IMR-90 (cell line): ENCODE measurements at regions not wholly inside any gene's neighbourhood (a gene's known extent, or its start where the extent isn't known, plus 50 kb on each side); places are given as distances from the start of the nearest gene placed in this dataset.
A peak's percentile ranks its signal among the peaks of the same experiment; 100 is the strongest.

ENCODE experiments used
- ATAC-seq: fragments of 200-7000 bp; cut with Tn5 transposase; 2 replicates; pipeline ENCODE4 v1.9.1; 2020; ENCODE audit warnings: low read depth, mild to moderate bottlenecking, moderate library complexity
- BruUV-seq: library from RNA; stranded (reverse); fragments of 400-500 nt; replicated peaks from 2 replicates; lab custom pipeline; 2021; lab: Mats Ljungman, UMichigan
- CTCF ChIA-PET: fragments of 300-600 bp; formaldehyde crosslinking; extraction: SDS; loops from one replicate; lab custom pipeline; 2021; ENCODE audit warnings: antibody characterized with exemption; lab: Yijun Ruan, JAX
- POLR2A ChIA-PET: fragments of 300-600 bp; sonication (Branson Sonifier 250); formaldehyde crosslinking; loops from one replicate; lab custom pipeline; 2022; ENCODE audit warnings: antibody characterized with exemption; ENCODE audit not compliant: unreplicated experiment; lab: Charles Lee
- DNase-seq: peaks from one replicate; pipeline ENCODE4 v3.0.0; 2013
- H2AFZ ChIP-seq: replicated peaks from 2 replicates; pipeline ENCODE3; 2013; ENCODE audit warnings: low read length, mild to moderate bottlenecking; ENCODE audit not compliant: poor library complexity
- H2AK5ac ChIP-seq: 2 replicates; pipeline ENCODE4 v1.6.1; 2013; ENCODE audit warnings: low read depth, low read length, inconsistent platforms
- H2AK9ac ChIP-seq: replicated peaks from 2 replicates; pipeline ENCODE3; 2013; ENCODE audit warnings: mild to moderate bottlenecking, low read depth, low read length, moderate library complexity; ENCODE audit not compliant: poor library complexity
- H2BK120ac ChIP-seq: 2 replicates; pipeline ENCODE4 v1.6.1; 2013; ENCODE audit warnings: low read depth, low read length, inconsistent platforms
- H2BK15ac ChIP-seq: 3 replicates; pipeline ENCODE4 v1.6.1; 2013; ENCODE audit warnings: low read depth, low read length, inconsistent platforms
- H2BK20ac ChIP-seq: 2 replicates; pipeline ENCODE4 v1.6.1; 2013; ENCODE audit warnings: low read depth, mild to moderate bottlenecking, inconsistent platforms, low read length, moderate library complexity
- H2BK5ac ChIP-seq: 2 replicates; pipeline ENCODE4 v1.6.1; 2013; ENCODE audit warnings: mild to moderate bottlenecking, low read depth, low read length, inconsistent platforms; ENCODE audit not compliant: poor library complexity, severe bottlenecking
- H3K14ac ChIP-seq: replicated peaks from 2 replicates; pipeline ENCODE4 v1.6.1; 2013; ENCODE audit warnings: low read depth, low read length, inconsistent platforms
- H3K18ac ChIP-seq: 2 replicates; pipeline ENCODE4 v1.6.1; 2013; ENCODE audit warnings: low read depth, low read length, control low read depth
- H3K23ac ChIP-seq: 2 replicates; pipeline ENCODE4 v1.6.1; 2013; ENCODE audit warnings: low read depth, low read length, inconsistent platforms
- H3K27ac ChIP-seq: 2 replicates; pipeline ENCODE4 v1.5.1; 2013; ENCODE audit warnings: mild to moderate bottlenecking, control low read depth, low read length; ENCODE audit not compliant: insufficient read depth
- H3K27me3 ChIP-seq: 2 replicates; pipeline ENCODE4 v1.6.1; 2013; ENCODE audit warnings: low read length; ENCODE audit not compliant: control insufficient read depth, insufficient read depth
- H3K36me3 ChIP-seq: 2 replicates; pipeline ENCODE4 v1.6.1; 2013; ENCODE audit warnings: low read length, mixed read lengths; ENCODE audit not compliant: control insufficient read depth, insufficient read depth
- H3K4ac ChIP-seq: 2 replicates; pipeline ENCODE4 v1.6.1; 2013; ENCODE audit warnings: low read depth, low read length, inconsistent platforms
- H3K4me1 ChIP-seq: 2 replicates; pipeline ENCODE4 v1.6.1; 2013; ENCODE audit warnings: low read length, mixed read lengths; ENCODE audit not compliant: control insufficient read depth, insufficient read depth
- H3K4me2 ChIP-seq: 2 replicates; pipeline ENCODE4 v1.6.1; 2013; ENCODE audit warnings: low read depth, mild to moderate bottlenecking, control low read depth, low read length, moderate library complexity
- H3K4me3 ChIP-seq: 2 replicates; pipeline ENCODE4 v1.5.1; 2013; ENCODE audit warnings: low read depth, mild to moderate bottlenecking, control low read depth, low read length, moderate library complexity; ENCODE audit not compliant: insufficient read depth
- H3K56ac ChIP-seq: 2 replicates; pipeline ENCODE4 v1.6.1; 2013; ENCODE audit warnings: low read length, inconsistent platforms; ENCODE audit not compliant: insufficient read depth; ENCODE audit errors: extremely low read depth
- H3K79me1 ChIP-seq, 2 experiments: 2 replicates each; pipeline ENCODE4 v1.6.1; 2013; ENCODE audit warnings: low read length in 2 of 2, inconsistent platforms in 1 of 2, low read depth in 1 of 2
- H3K9ac ChIP-seq: 2 replicates; pipeline ENCODE4 v1.6.1; 2013; ENCODE audit warnings: low read depth, low read length, control low read depth
- H3K9me1 ChIP-seq: 2 replicates; pipeline ENCODE4 v1.6.1; 2013; ENCODE audit warnings: low read length, inconsistent platforms; ENCODE audit not compliant: insufficient read depth
- H3K9me3 ChIP-seq: 2 replicates; pipeline ENCODE4 v1.6.1; 2013; ENCODE audit warnings: low read length; ENCODE audit not compliant: control insufficient read depth, insufficient read depth
- H4K20me1 ChIP-seq: 2 replicates; pipeline ENCODE4 v1.6.1; 2013; ENCODE audit warnings: low read length, inconsistent platforms; ENCODE audit not compliant: insufficient read depth
- H4K5ac ChIP-seq: 2 replicates; pipeline ENCODE4 v1.6.1; 2013; ENCODE audit warnings: mild to moderate bottlenecking, low read depth, low read length, control low read depth
- H4K8ac ChIP-seq, 2 experiments: 2 replicates each; pipeline ENCODE4 v1.6.1; 2013; ENCODE audit warnings: low read depth in 2 of 2, low read length in 2 of 2, control low read depth in 1 of 2, inconsistent platforms in 1 of 2
- H4K91ac ChIP-seq: 2 replicates; pipeline ENCODE4 v1.6.1; 2013; ENCODE audit warnings: low read depth, low read length, inconsistent platforms; ENCODE audit not compliant: insufficient read depth
- BHLHE40 ChIP-seq: fragments of 150-350 bp; IDR thresholded peaks from 2 replicates; pipeline ENCODE4 v1.6.1; 2016; ENCODE audit warnings: mild to moderate bottlenecking, low read depth, low read length
- CEBPB ChIP-seq: IDR thresholded peaks from 2 replicates; pipeline ENCODE4 v1.6.1; 2012; ENCODE audit warnings: low read depth, low read length, improper control_type of control experiment
- CHD1 ChIP-seq: IDR thresholded peaks from 2 replicates; pipeline ENCODE4 v1.6.1; 2012; ENCODE audit warnings: low read depth, low read length, improper control_type of control experiment
- MAFK ChIP-seq: IDR thresholded peaks from 2 replicates; pipeline ENCODE4 v1.6.1; 2012; ENCODE audit warnings: low read depth, low read length, improper control_type of control experiment
- MAZ ChIP-seq: IDR thresholded peaks from 2 replicates; pipeline ENCODE4 v1.6.1; 2012; ENCODE audit warnings: low read depth, mild to moderate bottlenecking, low read length, improper control_type of control experiment, moderate library complexity, borderline replicate concordance
- MXI1 ChIP-seq: IDR thresholded peaks from 2 replicates; pipeline ENCODE4 v1.6.1; 2012; ENCODE audit warnings: low read depth, mild to moderate bottlenecking, low read length, moderate library complexity, borderline replicate concordance
- NFE2L2 ChIP-seq: fragments of 150-350 bp; IDR thresholded peaks from 2 replicates; pipeline ENCODE4 v1.6.1; 2016; ENCODE audit warnings: low read depth, mild to moderate bottlenecking, low read length
- RAD21 ChIP-seq: IDR thresholded peaks from 2 replicates; pipeline ENCODE4 v1.6.1; 2012; ENCODE audit warnings: low read length, improper control_type of control experiment
- RFX5 ChIP-seq: IDR thresholded peaks from 2 replicates; pipeline ENCODE4 v1.8.0; 2012; ENCODE audit warnings: low read depth, mild to moderate bottlenecking, low read length, moderate library complexity
- SMC3 ChIP-seq: fragments of 150-350 bp; IDR thresholded peaks from 2 replicates; pipeline ENCODE4 v1.6.1; 2016; ENCODE audit warnings: low read depth, mild to moderate bottlenecking, antibody characterized with exemption, low read length, moderate library complexity
- WGBS, 2 experiments: methylation state at CpG; one replicate each; pipeline versions ENCODE4 v1.1.5 to v1.1.7; 2013; ENCODE audit warnings: missing lambda C conversion rate in 2 of 2; ENCODE audit not compliant: insufficient read length in 1 of 2; ENCODE audit errors: extremely low coverage in 2 of 2; 5-methylcytosine and 5-hydroxymethylcytosine counted together
- dilution Hi-C: fragments of 300-500 bp; cut with HindIII; formaldehyde crosslinking; loops from one replicate; pipeline ENCODE4 v1.14.3; 2018; ENCODE audit warnings: low sequenced_read_pairs; ENCODE audit not compliant: unreplicated experiment
- in situ Hi-C: fragments of 300-500 bp; cut with MboI; formaldehyde crosslinking; loops from 3 replicates; pipeline ENCODE4 v1.14.3; 2019; ENCODE audit warnings: low sequenced_read_pairs, inconsistent platforms, mixed read lengths
- intact Hi-C: fragments of 100-400 bp; cut with micrococcal nuclease; formaldehyde crosslinking; loops from 2 replicates; pipeline ENCODE4 v1.10.0; 2022
- TF ChIP-seq, protein P1 (sequence below): conservative IDR thresholded peaks from 2 replicates; pipeline ENCODE4 v1.5.1; 2012; ENCODE audit warnings: mild to moderate bottlenecking, low read depth, low read length, improper control_type of control experiment
- TF ChIP-seq, protein P2 (sequence below): fragments of 150-350 bp; IDR thresholded peaks from 2 replicates; pipeline ENCODE4 v1.6.1; 2016; ENCODE audit warnings: low read depth, mild to moderate bottlenecking, low read length, moderate library complexity, borderline replicate concordance

DNA sequence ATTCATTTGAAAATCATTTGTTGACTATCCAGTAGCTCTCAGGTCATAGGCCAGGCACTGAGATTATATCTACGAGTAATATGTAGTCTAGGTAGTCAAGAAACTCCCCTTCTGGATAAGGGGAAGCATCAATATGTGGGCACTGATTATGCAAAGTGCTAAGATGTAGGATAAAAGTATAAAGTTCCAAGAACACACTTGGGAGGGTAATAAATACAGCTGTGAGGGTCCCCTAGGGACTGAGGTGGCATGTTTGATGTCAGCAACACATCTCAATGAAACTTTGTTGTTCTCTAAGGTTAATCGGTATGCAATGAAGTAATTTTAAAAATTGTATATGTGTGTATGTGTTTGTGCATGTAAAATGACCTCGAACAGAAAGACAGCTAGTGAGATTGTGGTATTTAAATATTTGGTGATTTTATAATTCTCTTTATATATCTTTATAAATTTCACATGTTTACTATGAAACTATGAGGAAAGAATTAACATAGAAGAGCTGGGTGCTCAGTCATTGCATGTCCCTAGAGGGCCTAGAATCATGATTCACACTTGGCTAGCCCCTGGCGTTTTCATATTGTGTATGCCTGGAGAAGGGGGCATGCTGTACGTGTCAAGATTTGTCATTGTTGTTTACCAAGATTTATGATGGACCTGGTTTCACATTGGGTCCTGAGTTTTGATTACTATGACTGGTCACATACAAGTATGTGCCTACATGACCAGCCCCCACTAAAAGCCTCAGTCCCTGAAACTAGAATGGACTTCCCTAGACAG lies 140.1 kb upstream of the DUSP10 start (continued):
- TF ChIP-seq RAD21 = no peak

DNA sequence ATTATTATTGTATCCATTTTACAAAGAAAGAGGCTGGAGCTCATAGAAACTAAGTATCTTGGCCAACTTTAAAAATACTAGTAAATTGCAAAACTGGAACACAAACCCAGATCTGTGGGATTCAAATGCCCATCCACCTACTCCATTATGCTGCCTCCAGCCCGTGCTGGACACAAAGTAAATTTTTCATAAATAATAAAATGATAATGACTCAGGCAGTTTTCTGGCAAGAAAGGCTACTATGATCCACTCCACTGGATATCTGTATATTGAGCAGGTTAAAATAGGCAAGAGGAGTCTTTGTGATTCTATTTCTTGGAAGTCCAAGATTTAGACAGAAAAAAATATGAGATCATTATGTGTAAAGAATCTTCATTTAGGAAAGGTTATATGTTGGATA lies 138.3 kb upstream of the DUSP10 start:
- H3K23ac ChIP-seq = no peak overlapping the region
- intact Hi-C loops = loop anchor here (10.0 kb wide), 1 partner anchor 405 kb away; no protein-coding TSS in a partner anchor
- H3K9me3 ChIP-seq = no peaks in the 10 kb centered on the region
- in situ Hi-C loops = no loop called here
- ATAC-seq (no peak), DNase-seq (peak; percentile 25)
- H3K4ac ChIP-seq = no peak overlapping the region
- H2AK9ac ChIP-seq = no peak overlapping the region
- H2BK5ac ChIP-seq = no peak overlapping the region
- no TSS peak for BruUV-seq
- no peaks in the 10 kb centered on the region for H3K27me3 ChIP-seq
- no peak overlapping the region for H3K18ac ChIP-seq
- H4K8ac ChIP-seq = no peak overlapping the region
- H2BK120ac ChIP-seq = no peak overlapping the region
- ChIA-PET POLR2A (no interaction called here), CTCF (interaction anchor here (0.6 kb wide), 1 partner anchor 176 kb away, joined by 3 read pairs; no protein-coding TSS in a partner anchor)
- no peak overlapping the region for H3K4me2 ChIP-seq
- no peak overlapping the region for H2BK20ac ChIP-seq
- H4K20me1 ChIP-seq = no peaks in the 10 kb centered on the region
- H3K27ac ChIP-seq = no peak overlapping the region
- no peak overlapping the region for H3K56ac ChIP-seq
- no CpG with 5 or more reads among the region's 1 CpG for WGBS, 2 experiments
- TF ChIP-seq CEBPB (no peak), MAFK (no peak), MXI1 (no peak), SMC3 (no peak), NFE2L2 (no peak), CHD1 (no peak), BHLHE40 (no peak), MAZ (no peak), RFX5 (no peak)
- TF ChIP-seq, protein P1, sequence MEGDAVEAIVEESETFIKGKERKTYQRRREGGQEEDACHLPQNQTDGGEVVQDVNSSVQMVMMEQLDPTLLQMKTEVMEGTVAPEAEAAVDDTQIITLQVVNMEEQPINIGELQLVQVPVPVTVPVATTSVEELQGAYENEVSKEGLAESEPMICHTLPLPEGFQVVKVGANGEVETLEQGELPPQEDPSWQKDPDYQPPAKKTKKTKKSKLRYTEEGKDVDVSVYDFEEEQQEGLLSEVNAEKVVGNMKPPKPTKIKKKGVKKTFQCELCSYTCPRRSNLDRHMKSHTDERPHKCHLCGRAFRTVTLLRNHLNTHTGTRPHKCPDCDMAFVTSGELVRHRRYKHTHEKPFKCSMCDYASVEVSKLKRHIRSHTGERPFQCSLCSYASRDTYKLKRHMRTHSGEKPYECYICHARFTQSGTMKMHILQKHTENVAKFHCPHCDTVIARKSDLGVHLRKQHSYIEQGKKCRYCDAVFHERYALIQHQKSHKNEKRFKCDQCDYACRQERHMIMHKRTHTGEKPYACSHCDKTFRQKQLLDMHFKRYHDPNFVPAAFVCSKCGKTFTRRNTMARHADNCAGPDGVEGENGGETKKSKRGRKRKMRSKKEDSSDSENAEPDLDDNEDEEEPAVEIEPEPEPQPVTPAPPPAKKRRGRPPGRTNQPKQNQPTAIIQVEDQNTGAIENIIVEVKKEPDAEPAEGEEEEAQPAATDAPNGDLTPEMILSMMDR = no peak
- TF ChIP-seq, protein P2, sequence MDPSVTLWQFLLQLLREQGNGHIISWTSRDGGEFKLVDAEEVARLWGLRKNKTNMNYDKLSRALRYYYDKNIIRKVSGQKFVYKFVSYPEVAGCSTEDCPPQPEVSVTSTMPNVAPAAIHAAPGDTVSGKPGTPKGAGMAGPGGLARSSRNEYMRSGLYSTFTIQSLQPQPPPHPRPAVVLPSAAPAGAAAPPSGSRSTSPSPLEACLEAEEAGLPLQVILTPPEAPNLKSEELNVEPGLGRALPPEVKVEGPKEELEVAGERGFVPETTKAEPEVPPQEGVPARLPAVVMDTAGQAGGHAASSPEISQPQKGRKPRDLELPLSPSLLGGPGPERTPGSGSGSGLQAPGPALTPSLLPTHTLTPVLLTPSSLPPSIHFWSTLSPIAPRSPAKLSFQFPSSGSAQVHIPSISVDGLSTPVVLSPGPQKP = no peak
- H2AFZ ChIP-seq = no peak overlapping the region
- H3K79me1 ChIP-seq = no peaks in the 10 kb centered on the region
- H3K9me1 ChIP-seq = no peaks in the 10 kb centered on the region
- no peak overlapping the region for H3K4me3 ChIP-seq
- no peaks in the 10 kb centered on the region for H3K36me3 ChIP-seq
- no peak overlapping the region for H3K9ac ChIP-seq
- H2AK5ac ChIP-seq = no peak overlapping the region
- H3K4me1 ChIP-seq = peaks cover 5% of the 10 kb centered on the region
- no peak overlapping the region for H4K5ac ChIP-seq
- dilution Hi-C loops = no loop called here
- no peak overlapping the region for H4K91ac ChIP-seq
- H2BK15ac ChIP-seq = no peak overlapping the region
- no peak overlapping the region for H3K14ac ChIP-seq
